Neural crest cell (in vitro differentiated cells): ENCODE measurements at regions not wholly inside any gene's neighbourhood (a gene's known extent, or its start where the extent isn't known, plus 50 kb on each side); places are given as distances from the start of the nearest gene placed in this dataset.
"Not testable (repeated sequence)": the region's sequence is repeated elsewhere in the genome, so short reads cannot be mapped to it uniquely, and the experiment has no call there.

Source experiments
- DNase-seq: peaks from one replicate; pipeline ENCODE4 v3.0.0; 2021; ENCODE audit warnings: low read depth, mixed read lengths, low spot score
- H3K27ac Mint-ChIP-seq: one replicate; pipeline ENCODE4 v1.8.0; 2021; ENCODE audit warnings: mild to moderate bottlenecking, mixed read lengths; ENCODE audit not compliant: unreplicated experiment
- H3K27me3 Mint-ChIP-seq: 2 replicates; pipeline ENCODE4 v1.8.0; 2021; ENCODE audit warnings: low read depth, mild to moderate bottlenecking, mixed read lengths
- H3K36me3 Mint-ChIP-seq: 2 replicates; pipeline ENCODE4 v1.8.0; 2021; ENCODE audit warnings: low read depth, mild to moderate bottlenecking, mixed read lengths
- H3K4me1 Mint-ChIP-seq: 2 replicates; pipeline ENCODE4 v1.8.0; 2021; ENCODE audit warnings: mixed read lengths
- H3K4me3 Mint-ChIP-seq: one replicate; pipeline ENCODE4 v1.8.0; 2021; ENCODE audit warnings: mild to moderate bottlenecking, mixed read lengths
- H3K9me3 Mint-ChIP-seq: 2 replicates; pipeline ENCODE4 v1.8.0; 2021; ENCODE audit warnings: mixed read lengths
- TF ChIP-seq, protein P1 (sequence below): fragments of 200-600 bp; sonication (generic); conservative IDR thresholded peaks from 2 replicates; pipeline ENCODE4 v1.5.0; 2021; ENCODE audit warnings: antibody characterized with exemption, mild to moderate bottlenecking

- TF ChIP-seq, protein P1, sequence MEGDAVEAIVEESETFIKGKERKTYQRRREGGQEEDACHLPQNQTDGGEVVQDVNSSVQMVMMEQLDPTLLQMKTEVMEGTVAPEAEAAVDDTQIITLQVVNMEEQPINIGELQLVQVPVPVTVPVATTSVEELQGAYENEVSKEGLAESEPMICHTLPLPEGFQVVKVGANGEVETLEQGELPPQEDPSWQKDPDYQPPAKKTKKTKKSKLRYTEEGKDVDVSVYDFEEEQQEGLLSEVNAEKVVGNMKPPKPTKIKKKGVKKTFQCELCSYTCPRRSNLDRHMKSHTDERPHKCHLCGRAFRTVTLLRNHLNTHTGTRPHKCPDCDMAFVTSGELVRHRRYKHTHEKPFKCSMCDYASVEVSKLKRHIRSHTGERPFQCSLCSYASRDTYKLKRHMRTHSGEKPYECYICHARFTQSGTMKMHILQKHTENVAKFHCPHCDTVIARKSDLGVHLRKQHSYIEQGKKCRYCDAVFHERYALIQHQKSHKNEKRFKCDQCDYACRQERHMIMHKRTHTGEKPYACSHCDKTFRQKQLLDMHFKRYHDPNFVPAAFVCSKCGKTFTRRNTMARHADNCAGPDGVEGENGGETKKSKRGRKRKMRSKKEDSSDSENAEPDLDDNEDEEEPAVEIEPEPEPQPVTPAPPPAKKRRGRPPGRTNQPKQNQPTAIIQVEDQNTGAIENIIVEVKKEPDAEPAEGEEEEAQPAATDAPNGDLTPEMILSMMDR: no peak
- no peak for DNase-seq
- peaks cover 8% of the 10 kb centered on the region for H3K36me3 Mint-ChIP-seq
- H3K4me3 Mint-ChIP-seq: no peak overlapping the region
- H3K27me3 Mint-ChIP-seq: no peaks in the 10 kb centered on the region
- no peaks in the 10 kb centered on the region for H3K4me1 Mint-ChIP-seq
- no peak overlapping the region for H3K27ac Mint-ChIP-seq
- H3K9me3 Mint-ChIP-seq: peaks cover 19% of the 10 kb centered on the region
These were observed 1124.6 kb downstream of the TMEM121 start for GRCh38 chr14:106651016-106651415.

GRCh38 chr14:106652494-106652893 lies 1126.1 kb downstream of the TMEM121 start:
- Mint-ChIP-seq H3K36me3 (peaks cover 8% of the 10 kb centered on the region), H3K27ac (no peak overlapping the region), H3K27me3 (no peaks in the 10 kb centered on the region), H3K4me1 (no peaks in the 10 kb centered on the region), H3K4me3 (no peak overlapping the region), H3K9me3 (peaks cover 23% of the 10 kb centered on the region)
- TF ChIP-seq, protein P1: no peak
- DNase-seq: no peak

DNA sequence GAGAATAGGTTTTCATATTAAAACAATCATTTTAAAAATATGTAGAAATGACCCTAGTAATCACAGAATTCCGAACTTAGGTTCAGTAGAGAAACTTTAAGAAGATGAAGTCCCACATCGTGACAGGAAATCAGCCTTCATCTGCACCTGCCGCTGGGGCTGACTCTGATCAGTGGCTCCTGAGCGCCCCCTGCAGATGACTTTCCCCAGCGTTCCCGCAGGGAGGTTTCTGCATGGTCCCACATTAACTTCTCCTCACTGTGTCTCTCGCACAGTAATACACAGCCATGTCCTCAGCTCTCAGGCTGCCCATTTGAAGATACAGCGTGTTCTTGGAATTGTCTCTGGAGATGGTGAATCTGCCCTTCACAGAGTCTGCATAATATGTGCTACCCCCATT lies 1131.1 kb downstream of the TMEM121 start:
- no peak overlapping the region for H3K4me3 Mint-ChIP-seq
- H3K27ac Mint-ChIP-seq: no peak overlapping the region
- H3K4me1 Mint-ChIP-seq: no peaks in the 10 kb centered on the region
- no peaks in the 10 kb centered on the region for H3K27me3 Mint-ChIP-seq
- no peak for DNase-seq
- TF ChIP-seq, protein P1: no peak
- H3K36me3 Mint-ChIP-seq: peaks cover 5% of the 10 kb centered on the region
- peaks cover 12% of the 10 kb centered on the region for H3K9me3 Mint-ChIP-seq

DNA sequence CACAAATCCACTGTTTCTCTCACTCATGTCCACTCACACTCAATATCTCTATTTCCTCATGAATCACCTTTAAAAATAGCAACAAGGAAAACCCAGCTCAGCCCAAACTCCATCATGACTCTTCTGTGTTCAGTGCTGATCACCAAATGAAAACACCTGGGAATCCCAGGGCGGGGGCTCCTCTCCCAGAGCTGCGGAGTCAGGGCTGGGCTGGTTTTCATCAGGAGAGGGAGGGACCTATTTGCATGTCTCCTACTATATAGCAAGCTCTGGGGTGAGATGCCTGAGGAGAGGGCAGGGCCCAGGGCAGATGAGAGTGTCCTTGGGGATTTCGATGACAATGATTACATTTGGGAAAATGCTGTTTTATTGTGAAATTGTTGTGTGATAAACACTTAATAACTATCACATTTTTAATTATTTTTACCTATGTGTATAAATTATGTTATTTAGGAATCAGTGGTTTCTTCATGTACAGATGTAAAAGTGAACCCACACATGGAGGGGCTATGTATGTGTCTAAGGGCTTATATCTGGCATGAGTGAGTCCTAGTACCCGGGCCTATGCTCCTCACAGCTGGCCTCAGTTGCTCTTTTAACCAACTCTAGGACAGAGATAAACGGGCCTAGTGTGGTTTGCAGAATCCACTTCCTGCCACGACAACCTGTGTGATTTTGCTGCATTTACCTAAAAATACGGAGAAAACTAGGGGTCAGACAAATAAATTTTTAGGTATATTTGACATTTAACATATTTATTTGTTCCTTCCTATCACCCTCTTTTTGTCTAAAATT lies 1131.9 kb downstream of the TMEM121 start:
- H3K36me3 Mint-ChIP-seq, DNase-seq, H3K4me1 Mint-ChIP-seq, H3K27ac Mint-ChIP-seq, H3K27me3 Mint-ChIP-seq, H3K4me3 Mint-ChIP-seq: not testable (repeated sequence)
- peaks cover 14% of the 10 kb centered on the region for H3K9me3 Mint-ChIP-seq

DNA sequence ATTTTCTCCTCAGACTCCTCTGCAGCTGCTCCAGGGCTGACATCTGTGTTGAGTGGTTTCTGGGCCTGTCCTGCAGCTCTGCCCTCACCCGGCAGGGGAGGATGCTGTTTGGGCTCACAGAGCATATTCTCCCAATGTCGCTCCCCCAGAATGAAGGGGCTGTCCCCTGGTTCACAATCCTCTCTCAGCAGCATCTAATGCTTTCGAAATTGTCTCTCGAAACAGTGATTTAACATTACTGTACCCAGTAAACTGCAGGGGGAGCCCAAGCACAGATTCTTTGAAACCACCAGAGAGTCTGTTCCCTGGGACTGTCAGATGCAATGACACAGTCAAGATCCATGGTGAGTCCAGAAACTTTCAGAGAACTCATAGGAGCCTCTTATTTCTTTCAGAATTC lies 1135.2 kb downstream of the TMEM121 start:
- H3K9me3 Mint-ChIP-seq, H3K4me3 Mint-ChIP-seq: not testable (repeated sequence)

GRCh38 chr14:106662936-106663550 lies 1136.7 kb downstream of the TMEM121 start:
- Mint-ChIP-seq H3K27me3 (no peaks in the 10 kb centered on the region), H3K36me3 (peaks cover 2% of the 10 kb centered on the region), H3K27ac (no peak overlapping the region), H3K4me1 (no peaks in the 10 kb centered on the region), H3K9me3 (peaks cover 8% of the 10 kb centered on the region), H3K4me3 (no peak overlapping the region)
- TF ChIP-seq, protein P1: no peak
- no peak for DNase-seq

More for the DNA sequence above, 1135.2 kb downstream of the TMEM121 start:
- H3K27ac Mint-ChIP-seq, H3K27me3 Mint-ChIP-seq, H3K4me1 Mint-ChIP-seq, DNase-seq, H3K36me3 Mint-ChIP-seq: not testable (repeated sequence)
